ENCODE measurements at regions not wholly inside any gene's neighbourhood (a gene's known extent, or its start where the extent isn't known, plus 50 kb on each side); places are given as distances from the start of the nearest gene placed in this dataset.

GRCh38 chr20:40525351-40525750 is 163.7 kb downstream of the MAFB start:
- peak; percentile 8 for DNase-seq
- Histone ChIP-seq H3K27ac (no peak overlapping the region), H3K36me3 (replicated peaks) (no peaks in the 10 kb centered on the region), H3K4me3 (ENCODE audit: low read depth, low read length) (no peak overlapping the region), H3K27me3 (replicated peaks) (no peaks in the 10 kb centered on the region)
- in situ Hi-C loops (cut with HindIII; ENCODE audit: low pct_ligation_motif_present, low sequenced_read_pairs), result no loop called here
- TF ChIP-seq CTCF (IDR thresholded peaks at IDR 0.05; ENCODE audit: low read depth, low read length, missing control alignments), result no peak

- in situ Hi-C loops (cut with HindIII; ENCODE audit: low pct_ligation_motif_present, low sequenced_read_pairs), result no loop called here
These were observed 165.0 kb downstream of the MAFB start for GRCh38 chr20:40524071-40524470.

GRCh38 chr20:40522405-40522804 is 166.6 kb downstream of the MAFB start:
- H3K4me3 ChIP-seq (ENCODE audit: low read depth, low read length), result no peak overlapping the region
- no peak for TF ChIP-seq CTCF (IDR thresholded peaks at IDR 0.05; ENCODE audit: low read depth, low read length, missing control alignments)
- H3K27ac ChIP-seq, result no peak overlapping the region
- in situ Hi-C loops (cut with HindIII; ENCODE audit: low pct_ligation_motif_present, low sequenced_read_pairs), result no loop called here
- H3K36me3 ChIP-seq (replicated peaks), result no peaks in the 10 kb centered on the region
- DNase-seq, result no peak
- no peaks in the 10 kb centered on the region for H3K27me3 ChIP-seq (replicated peaks)

More at GRCh38 chr20:40524071-40524470, 165.0 kb downstream of the MAFB start:
- Histone ChIP-seq H3K27me3 (replicated peaks) (no peaks in the 10 kb centered on the region), H3K27ac (no peak overlapping the region), H3K4me3 (ENCODE audit: low read depth, low read length) (no peak overlapping the region), H3K36me3 (replicated peaks) (no peaks in the 10 kb centered on the region)
- no peak for TF ChIP-seq CTCF (IDR thresholded peaks at IDR 0.05; ENCODE audit: low read depth, low read length, missing control alignments)
- DNase-seq, result no peak

GRCh38 chr20:40521962-40522361 is 167.1 kb downstream of the MAFB start:
- no peaks in the 10 kb centered on the region for H3K36me3 ChIP-seq (replicated peaks)
- no peak for DNase-seq
- H3K4me3 ChIP-seq (ENCODE audit: low read depth, low read length), result no peak overlapping the region
- TF ChIP-seq CTCF (IDR thresholded peaks at IDR 0.05; ENCODE audit: low read depth, low read length, missing control alignments), result no peak
- in situ Hi-C loops (cut with HindIII; ENCODE audit: low pct_ligation_motif_present, low sequenced_read_pairs), result no loop called here
- H3K27me3 ChIP-seq (replicated peaks), result no peaks in the 10 kb centered on the region
- no peak overlapping the region for H3K27ac ChIP-seq

- DNase-seq, result no peak
These were observed 169.1 kb downstream of the MAFB start for GRCh38 chr20:40519918-40520317.

More at GRCh38 chr20:40519918-40520317, 169.1 kb downstream of the MAFB start:
- TF ChIP-seq CTCF (IDR thresholded peaks at IDR 0.05; ENCODE audit: low read depth, low read length, missing control alignments), result no peak
- in situ Hi-C loops (cut with HindIII; ENCODE audit: low pct_ligation_motif_present, low sequenced_read_pairs), result no loop called here
- Histone ChIP-seq H3K36me3 (replicated peaks) (no peaks in the 10 kb centered on the region), H3K27ac (no peak overlapping the region), H3K27me3 (replicated peaks) (no peaks in the 10 kb centered on the region), H3K4me3 (ENCODE audit: low read depth, low read length) (no peak overlapping the region)
